GM13977 (cell line): ENCODE measurements at regions not wholly inside any gene's neighbourhood (a gene's known extent, or its start where the extent isn't known, plus 50 kb on each side); places are given as distances from the start of the nearest gene placed in this dataset.

Experiments
- DNase-seq: peaks from one replicate; pipeline ENCODE4 v3.0.0; 2012; ENCODE audit warnings: low spot score
- CTCF ChIP-seq: IDR thresholded peaks from 2 replicates; pipeline ENCODE4 v1.5.1; 2012; ENCODE audit warnings: mild to moderate bottlenecking, control low read depth; ENCODE audit not compliant: insufficient read depth; ENCODE audit errors: extremely low read depth, missing control alignments
- in situ Hi-C: fragments of 300-500 bp; cut with MboI; formaldehyde crosslinking; loops from one replicate; pipeline ENCODE4 v1.12.0; 2022; ENCODE audit warnings: low sequenced_read_pairs, low pct_unique_long_range_greater_than_20kb, mixed read lengths, inconsistent platforms; ENCODE audit not compliant: unreplicated experiment

GRCh38 chr5:155905364-155905763 is 421.6 kb upstream of the SGCD start:
- TF ChIP-seq CTCF = no peak
- no peak for DNase-seq
- in situ Hi-C loops = no loop called here

GRCh38 chr5:155906046-155906445 is 420.9 kb upstream of the SGCD start:
- no peak for TF ChIP-seq CTCF
- in situ Hi-C loops = no loop called here
- DNase-seq = no peak

- in situ Hi-C loops = no loop called here
- DNase-seq = no peak
- TF ChIP-seq CTCF = no peak
Measured at GRCh38 chr5:155908543-155908942, 418.4 kb upstream of the SGCD start.

- no peak for TF ChIP-seq CTCF
- DNase-seq = no peak
- in situ Hi-C loops = no loop called here
Measured at GRCh38 chr5:155912291-155912690, 414.7 kb upstream of the SGCD start.

- in situ Hi-C loops = no loop called here
- no peak for TF ChIP-seq CTCF
Measured at GRCh38 chr5:155914766-155915165, 412.2 kb upstream of the SGCD start.

GRCh38 chr5:155915601-155916000 is 411.4 kb upstream of the SGCD start:
- no peak for TF ChIP-seq CTCF
- in situ Hi-C loops = no loop called here
- no peak for DNase-seq

More at GRCh38 chr5:155914766-155915165, 412.2 kb upstream of the SGCD start:
- DNase-seq = no peak

GRCh38 chr5:155919126-155919525 is 407.8 kb upstream of the SGCD start:
- no peak for DNase-seq
- in situ Hi-C loops = no loop called here
- no peak for TF ChIP-seq CTCF
